Stimulated activated CD8-positive, alpha-beta memory T cell treated with anti-CD3 and anti-CD28 coated beads, Interleukin-15, amount 100 ng/mL, for 1 hour (primary cell): ENCODE measurements at regions not wholly inside any gene's neighbourhood (a gene's known extent, or its start where the extent isn't known, plus 50 kb on each side); places are given as distances from the start of the nearest gene placed in this dataset.
"Not testable (repeated sequence)": the region's sequence is repeated elsewhere in the genome, so short reads cannot be mapped to it uniquely, and the experiment has no call there.

Source experiments
- DNase-seq: peaks from one replicate; pipeline ENCODE4 v3.0.0-alpha.2; 2020; ENCODE audit warnings: low read depth

GRCh38 chr9:117775591-117775990 is 71.4 kb downstream of the TLR4 start:
- DNase-seq, result no peak

DNA sequence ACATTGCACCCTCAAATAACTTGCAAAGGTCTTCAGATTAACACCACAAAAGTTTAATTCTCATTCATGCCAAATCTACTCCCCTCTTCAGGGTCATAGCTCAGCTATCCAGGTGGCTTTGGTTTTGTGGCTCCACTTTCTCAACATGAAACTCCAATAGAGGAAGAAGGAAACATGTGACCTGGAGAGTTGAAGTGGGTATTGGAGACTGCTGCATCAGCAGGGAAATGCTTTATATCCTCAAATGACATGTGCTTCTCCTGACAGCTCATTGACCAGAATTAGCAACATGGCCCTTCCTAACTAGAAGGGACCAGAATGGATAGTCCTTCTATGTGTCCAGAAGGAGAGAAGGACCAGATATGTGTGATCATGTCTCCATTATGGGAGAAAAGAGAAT is 73.6 kb downstream of the TLR4 start:
- DNase-seq, result no peak

DNA sequence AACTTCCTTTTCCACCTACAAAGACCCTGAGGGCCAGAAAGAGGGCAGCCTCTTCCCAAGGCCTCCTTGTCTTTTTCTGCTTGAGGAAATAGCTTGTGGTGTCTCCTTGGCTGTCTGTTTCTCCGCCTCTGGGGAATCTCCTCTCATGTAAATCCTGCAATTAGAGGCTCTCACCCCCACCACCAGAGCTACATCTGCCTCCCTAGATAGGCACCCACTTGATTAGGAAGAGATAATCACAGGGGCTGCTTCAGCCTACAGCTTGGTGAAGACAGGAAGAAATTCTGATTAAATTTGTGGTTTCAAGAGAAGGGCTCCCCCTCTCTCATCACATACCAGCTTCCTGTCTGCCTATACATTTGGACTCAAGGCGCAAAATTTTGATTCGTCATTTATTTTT is 75.6 kb downstream of the TLR4 start:
- no peak for DNase-seq

GRCh38 chr9:117782931-117783788 is 79.0 kb downstream of the TLR4 start:
- peak; percentile 19 for DNase-seq

GRCh38 chr9:117783828-117784227 is 79.6 kb downstream of the TLR4 start:
- no peak for DNase-seq

DNA sequence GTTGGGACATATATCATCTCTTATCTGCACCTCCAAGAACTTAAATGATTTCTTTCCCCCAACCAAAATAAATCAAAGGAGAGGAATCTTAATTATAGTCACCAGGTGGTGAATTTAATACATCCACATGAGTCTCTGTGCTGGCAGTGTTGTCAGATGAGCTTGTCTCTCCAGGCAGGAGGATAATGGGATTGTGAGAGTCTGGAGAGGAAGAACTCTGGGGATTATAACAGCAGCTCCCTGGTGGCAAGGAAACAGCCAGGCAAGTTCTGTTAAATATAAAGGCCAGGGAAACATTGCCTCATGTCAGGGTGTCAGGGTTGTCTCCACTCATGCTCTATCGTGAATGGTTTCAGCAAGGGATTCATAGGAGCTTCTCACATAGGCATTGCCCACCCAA is 80.8 kb downstream of the TLR4 start:
- DNase-seq, result no peak

GRCh38 chr9:117787746-117788145 is 83.5 kb downstream of the TLR4 start:
- DNase-seq, result no peak

GRCh38 chr9:117795271-117795670 is 91.1 kb downstream of the TLR4 start:
- no peak for DNase-seq

DNA sequence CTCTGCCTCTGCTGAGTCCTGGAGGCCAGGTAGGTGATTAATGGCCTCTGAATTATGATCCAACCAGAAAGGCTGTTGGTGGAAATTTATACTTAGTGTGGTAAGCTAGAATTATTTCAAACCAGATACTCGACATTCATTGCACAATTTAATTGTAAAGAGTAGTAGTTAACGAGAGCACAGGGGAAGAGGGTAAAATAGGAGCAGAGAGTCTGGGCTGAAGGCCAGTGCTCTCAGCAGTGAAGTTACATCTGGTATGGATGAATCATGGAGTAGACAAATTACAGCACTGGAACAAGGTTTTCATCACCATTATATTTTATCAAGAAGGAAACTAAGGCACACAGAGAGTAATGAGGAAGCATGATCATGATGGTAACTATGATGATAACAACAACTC is 92.5 kb downstream of the TLR4 start:
- no peak for DNase-seq

DNA sequence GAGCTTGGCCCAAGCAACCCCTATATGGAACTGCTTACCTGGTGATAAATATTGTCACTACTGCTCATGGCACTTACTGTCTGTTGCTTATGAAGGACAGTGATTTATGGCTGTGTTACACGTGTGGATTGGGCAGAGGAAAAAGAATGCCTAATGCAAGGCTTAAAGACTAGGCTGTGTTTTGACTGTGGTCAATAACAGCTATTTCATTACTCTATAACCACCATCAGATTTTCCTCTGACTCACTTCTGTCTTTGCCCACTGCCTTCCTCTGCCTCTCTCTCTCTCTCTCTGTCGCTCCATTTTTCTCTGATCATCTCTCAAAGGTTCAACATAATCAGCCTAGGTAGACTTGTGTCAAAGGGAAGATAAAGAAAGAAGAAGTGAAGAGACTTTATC is 96.2 kb downstream of the TLR4 start:
- no peak for DNase-seq

GRCh38 chr9:117809751-117810150 is 105.5 kb downstream of the TLR4 start:
- no peak for DNase-seq

DNA sequence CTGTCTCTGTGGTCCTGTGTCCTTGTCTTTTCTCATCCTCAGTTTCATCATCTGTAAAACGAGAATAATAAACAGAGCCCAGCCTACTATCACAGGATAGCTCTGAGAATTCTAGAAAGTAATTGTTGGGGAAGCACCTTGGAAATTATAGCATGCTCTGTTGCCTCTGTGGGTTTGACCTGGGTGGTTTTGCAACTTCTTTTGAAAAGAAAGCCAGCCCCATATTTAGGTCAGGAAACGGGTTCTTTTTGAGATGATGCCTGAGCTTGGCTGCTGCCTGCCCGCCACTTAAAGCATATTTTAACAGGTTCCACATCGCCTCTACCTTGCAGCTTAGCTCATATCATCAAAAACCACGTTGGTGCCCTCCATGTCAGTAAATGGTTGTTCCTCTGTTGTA is 111.1 kb downstream of the TLR4 start:
- DNase-seq, result no peak

GRCh38 chr9:117815948-117816347 is 111.7 kb downstream of the TLR4 start:
- no peak for DNase-seq

GRCh38 chr9:117821954-117822353 is 117.8 kb downstream of the TLR4 start:
- no peak for DNase-seq

GRCh38 chr9:117823576-117823975 is 119.4 kb downstream of the TLR4 start:
- DNase-seq, result no peak

DNA sequence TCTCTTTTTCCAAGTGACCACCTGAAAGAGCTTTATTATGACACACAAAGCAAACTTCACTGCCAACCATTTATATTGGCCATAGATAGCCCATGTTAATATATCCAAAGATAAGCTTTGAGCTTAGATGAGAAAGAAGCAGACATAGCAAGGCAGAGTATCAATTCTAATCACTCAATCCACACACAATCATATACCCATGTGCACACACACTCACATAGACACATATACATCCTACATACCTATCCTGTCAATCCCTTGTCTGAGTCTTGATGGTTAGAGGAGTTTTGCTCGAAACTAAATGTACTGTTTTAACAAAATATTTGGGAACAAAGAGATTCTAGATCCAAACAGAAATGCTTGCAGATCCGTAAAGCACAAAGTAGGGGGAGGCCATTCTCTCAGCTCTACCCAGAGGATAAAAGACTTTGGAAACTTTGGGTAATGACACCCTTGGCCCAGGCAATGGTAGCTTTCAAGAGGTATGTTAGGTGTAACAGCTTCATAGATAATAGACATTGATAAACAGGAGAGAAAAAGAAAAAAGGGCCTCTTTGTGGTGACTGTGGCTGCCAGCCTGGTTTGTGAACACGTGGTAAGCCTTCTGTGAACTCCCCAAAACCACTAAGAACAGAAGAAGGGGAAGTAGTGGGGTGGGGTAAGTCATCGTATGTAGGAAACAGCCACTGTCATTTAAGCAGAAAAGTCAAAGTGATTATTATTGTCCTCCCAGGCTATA is 121.6 kb downstream of the TLR4 start:
- DNase-seq, result no peak

GRCh38 chr9:117826837-117827236 is 122.6 kb downstream of the TLR4 start:
- no peak for DNase-seq

DNA sequence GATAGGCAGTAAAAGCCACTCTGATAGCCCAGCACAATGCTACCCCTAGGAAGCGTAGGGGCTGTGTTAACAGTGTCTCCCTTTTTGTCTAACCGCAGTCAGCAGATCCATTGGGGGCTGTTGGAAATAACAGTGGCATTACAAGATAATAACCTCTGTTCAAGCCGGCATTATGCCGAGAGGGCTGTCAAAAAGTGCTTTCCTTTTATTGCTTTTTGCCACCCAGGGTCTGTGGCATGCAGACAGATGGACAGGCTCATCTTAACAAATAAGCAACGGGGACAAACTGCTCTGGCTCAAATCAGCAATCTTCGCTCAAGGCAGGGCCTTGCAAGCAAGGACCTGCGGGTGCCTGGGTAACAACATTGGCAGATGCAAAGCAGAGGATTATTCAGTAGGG is 123.3 kb downstream of the TLR4 start:
- DNase-seq, result no peak

DNA sequence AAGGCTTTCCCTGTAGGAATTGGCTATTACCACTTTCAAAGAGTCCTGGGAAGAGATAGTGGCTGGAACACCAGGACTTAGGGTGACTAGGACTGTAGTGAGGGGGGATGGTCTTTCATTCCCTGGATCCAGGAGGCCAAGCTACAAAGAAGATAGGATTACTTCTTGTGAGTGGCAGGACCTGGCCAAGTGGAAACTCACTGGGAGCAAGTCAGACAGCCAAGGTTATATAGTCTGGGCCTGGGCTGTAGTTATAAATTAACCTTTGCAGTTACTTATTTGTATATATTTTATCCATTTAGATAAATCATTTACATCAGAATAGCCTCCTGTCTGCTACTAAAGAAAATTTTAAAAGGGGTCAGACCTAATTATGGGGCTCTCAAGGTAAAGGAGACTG is 124.3 kb downstream of the TLR4 start:
- DNase-seq, result no peak

- no peak for DNase-seq
Measured at GRCh38 chr9:117835798-117836197, 131.6 kb downstream of the TLR4 start.

- no peak for DNase-seq
Measured at GRCh38 chr9:117839862-117840261, 135.7 kb downstream of the TLR4 start.

DNA sequence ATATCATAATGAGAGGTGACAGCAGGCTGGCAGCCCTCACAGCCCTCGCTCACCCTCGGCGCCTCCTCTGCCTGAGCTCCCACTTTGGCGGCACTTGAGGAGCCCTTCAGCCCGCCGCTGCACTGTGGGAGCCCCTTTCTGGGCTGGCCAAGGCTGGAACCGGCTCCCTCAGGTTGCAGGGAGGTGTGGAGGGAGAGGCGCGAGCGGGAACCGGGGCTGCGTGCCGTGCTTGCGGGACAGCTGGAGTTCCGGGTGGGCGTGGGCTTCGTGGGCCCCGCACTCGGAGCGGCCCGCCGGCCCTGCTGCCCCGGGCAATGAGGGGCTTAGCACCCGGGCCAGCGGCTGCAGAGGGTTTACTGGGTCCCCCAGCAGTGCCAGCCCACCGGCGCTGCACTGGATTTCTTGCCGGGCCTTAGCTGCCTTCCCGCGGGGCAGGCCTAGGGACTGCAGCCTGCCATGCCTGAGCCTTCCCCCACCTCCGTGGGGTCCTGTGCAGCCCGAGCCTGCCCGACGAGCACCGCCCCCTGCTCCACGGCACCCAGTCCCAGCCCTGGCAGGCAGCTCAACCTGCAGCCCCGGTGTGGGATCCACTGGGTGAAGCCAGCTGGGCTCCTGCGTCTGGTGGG is 147.7 kb downstream of the TLR4 start:
- not testable (repeated sequence) for DNase-seq

DNA sequence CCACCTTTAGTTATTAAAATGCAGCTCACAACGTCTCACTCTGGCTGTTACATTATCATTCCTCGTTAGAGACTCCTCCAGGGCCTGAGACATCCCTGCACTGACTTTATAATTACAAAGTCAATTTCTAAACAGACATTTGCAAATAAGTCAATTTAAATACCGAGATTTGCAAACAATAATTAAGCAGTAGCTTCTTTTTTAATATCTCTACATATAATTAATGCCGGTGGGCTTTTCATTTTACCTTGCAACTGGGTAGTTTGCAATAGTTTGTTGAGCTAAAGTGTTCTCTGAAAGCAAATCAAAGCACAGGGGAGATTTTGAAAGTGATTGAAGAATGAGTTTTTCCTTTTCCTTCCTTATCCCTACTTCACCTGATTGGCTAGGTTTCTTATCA is 154.4 kb downstream of the TLR4 start:
- no peak for DNase-seq
